GM18519 (cell line): ENCODE measurements at regions not wholly inside any gene's neighbourhood (a gene's known extent, or its start where the extent isn't known, plus 50 kb on each side); places are given as distances from the start of the nearest gene placed in this dataset.

Experiments used
- ATAC-seq: cut with Tn5 transposase; IDR thresholded peaks from one replicate; pipeline ENCODE4 v1.9.1; 2021; ENCODE audit warnings: mild to moderate bottlenecking, moderate library complexity; ENCODE audit not compliant: unreplicated experiment, low FRiP score

DNA sequence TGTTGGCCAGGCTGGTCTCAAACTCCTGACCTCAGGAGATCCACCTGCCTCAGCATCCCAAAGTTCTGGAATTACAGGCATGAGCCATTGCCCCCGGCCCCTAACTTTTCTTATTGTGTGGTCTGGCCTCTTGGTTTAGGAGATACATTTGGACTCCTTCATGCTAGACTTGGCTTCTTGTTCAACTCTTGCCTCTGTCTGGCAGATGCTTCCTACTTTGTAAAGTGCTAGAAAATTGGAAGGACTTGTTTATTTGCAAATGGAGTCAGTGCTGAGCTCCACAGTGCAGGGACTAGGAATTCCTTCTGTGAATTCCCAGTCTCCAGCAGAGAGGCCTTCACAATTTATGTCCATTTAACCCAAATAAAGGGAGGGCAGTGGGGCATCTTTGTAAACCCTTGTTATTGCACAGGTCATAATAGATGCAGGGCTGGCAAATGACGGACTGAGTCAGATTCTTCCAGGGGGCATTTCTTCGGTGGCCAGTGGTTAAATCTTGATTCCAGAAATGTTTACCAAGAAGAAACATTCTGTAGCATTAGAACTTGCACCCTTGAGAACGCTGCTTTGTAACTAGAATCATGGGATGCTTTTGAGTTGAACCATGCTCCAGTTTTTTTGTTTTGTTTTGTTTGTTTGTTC is 73.8 kb upstream of the TBX3 start:
- ATAC-seq: no peak

DNA sequence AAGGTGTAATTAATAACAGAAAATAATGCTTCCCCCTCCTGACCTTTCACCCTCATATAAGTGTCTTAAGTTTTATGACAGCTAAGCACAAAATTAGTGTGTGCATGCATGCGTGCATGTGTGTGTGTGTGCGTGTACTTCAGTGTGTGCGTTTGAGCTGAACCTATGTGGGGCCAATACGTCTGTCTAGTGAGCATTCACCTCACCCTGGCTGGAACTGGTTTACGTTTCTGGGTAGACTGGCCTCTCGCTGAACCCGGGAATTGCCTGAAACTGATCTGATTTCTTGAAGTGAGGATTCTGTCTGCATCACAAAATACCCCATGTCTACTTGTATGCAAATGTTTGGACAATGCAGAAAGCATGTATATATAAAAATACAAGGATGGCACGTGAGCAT is 68.2 kb upstream of the TBX3 start:
- ATAC-seq: no peak

GRCh38 chr12:114751712-114752111 is 67.7 kb upstream of the TBX3 start:
- no peak for ATAC-seq

DNA sequence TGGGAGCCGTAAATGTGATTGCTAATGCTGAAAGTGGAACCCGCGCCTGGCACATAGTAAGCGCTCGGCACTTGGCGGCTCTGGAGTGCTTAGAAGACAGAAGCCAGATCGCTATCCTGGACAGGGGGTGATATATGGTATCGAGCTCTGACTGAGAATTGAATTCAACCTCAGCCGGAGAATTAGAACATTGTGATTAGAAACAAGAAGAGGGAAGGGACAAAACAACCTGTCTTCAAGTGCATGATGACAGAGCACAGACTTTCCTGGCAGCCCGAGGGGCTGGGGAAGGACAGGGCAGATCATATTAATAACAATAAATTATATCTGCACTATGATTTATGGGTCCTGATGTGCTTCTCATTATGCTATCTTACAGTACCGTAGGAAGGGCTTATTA is 66.9 kb upstream of the TBX3 start:
- ATAC-seq: no peak

- ATAC-seq: no peak
Observed at GRCh38 chr12:114749065-114749464, 65.1 kb upstream of the TBX3 start.

DNA sequence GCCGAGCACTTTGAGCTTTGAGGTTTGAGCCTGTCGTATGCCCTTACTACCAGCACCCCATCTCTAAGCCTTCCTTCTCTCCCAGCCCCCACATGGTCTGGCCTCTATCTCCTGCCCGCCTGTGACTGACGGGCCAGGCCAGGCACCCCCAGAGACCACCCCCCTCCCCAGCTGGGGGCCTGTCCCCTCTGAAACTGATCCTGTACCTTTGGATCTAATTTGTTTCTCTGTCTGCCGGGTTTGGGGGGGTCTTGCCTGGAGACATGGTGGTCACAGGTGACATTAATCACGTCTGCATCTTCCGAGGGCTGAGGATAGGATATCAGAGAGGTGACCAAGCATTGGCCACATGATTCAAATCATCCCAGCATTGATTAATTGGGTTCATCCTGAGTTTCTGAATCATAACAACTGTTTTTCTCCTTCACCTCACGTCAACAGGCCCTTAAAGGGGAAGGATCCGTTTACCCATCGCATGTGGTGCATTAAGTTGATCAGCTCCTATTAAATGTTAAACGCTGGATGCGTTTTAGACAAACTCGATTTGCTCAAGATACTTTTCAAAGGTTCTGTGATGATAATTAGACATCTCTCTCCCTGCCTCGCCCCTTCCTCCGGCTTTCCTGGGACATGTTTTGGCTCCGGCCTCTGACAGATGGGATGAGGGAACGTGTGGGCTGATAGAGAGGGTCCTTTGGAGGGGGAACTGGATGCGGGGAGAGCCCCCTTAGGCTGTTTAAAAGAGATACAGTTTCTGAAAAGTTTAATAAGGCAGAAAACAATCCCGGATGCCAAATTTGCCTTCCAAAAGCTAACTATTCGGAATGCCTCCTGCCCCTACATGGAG is 63.3 kb upstream of the TBX3 start:
- ATAC-seq: no peak

DNA sequence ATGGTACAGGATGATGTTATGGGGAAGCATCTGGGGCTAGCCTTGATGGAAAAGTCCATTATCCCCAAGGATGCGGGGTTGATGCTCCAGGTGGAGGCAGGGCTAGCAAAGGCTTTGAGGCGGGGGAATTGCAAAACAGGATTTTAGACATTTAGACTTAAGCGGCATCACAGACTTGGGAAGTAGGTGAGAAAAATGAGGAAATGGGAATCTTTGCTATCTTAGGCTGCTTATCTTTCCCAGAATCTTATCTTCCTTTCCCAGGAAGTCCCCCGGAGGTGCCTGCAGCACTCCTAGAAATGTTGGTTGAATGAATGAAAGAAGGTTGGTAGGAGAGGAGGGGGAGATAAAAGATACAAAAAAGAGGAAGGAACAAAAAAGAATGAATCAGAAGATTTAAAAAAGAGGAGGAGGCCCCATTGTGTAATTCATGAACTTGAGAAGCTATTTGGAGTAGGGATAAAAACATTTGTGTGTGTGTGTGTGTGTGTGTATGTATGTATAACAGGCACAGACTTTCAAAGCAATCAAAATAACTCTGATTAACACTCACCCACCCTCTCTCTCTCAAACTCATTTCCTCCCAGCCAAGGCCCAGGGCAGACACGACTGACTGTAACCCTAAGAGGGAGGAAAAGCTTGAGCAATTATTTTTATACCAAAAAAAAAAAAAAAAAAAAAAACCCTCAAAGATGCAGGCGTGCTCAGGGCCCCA is 62.5 kb upstream of the TBX3 start:
- ATAC-seq: no peak

DNA sequence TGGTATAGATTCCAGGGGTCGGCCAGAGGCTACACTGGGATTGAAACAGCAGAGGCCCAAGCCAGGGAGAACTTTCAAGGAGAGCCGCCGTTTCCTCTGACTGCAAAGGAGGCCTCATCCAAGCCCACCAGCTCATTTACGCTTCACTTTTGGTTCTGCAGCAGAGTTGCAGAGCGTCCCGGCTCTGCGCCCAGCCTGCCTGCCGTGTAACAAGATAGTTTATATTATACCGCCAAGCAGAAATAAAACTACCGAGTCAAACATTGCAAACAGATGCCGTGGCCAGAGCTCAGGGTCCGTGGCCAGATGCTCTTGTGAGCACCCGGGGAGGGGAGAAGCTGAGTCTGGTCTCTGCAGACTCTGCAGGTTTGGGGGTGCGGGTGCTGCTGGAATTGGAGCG is 60.7 kb upstream of the TBX3 start:
- no peak for ATAC-seq

DNA sequence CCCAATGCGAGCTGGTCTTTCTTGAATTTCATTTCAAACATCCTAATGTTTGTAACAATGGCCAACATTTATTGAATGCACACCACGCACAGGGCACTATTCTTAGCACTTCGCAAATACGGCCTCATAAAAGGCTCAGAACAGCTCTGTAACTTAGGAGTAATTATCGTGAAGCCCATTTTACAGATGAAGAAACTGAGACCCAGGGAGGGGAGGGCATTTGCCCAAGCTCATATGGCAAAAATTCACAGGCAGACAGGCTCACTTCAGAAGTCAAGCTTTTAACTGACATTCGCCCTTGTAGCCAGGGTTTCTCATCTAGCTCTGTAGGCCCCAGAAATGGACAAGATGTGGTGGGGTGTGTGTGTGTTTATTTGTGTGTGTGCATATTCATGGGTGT is 60.3 kb upstream of the TBX3 start:
- ATAC-seq: no peak

DNA sequence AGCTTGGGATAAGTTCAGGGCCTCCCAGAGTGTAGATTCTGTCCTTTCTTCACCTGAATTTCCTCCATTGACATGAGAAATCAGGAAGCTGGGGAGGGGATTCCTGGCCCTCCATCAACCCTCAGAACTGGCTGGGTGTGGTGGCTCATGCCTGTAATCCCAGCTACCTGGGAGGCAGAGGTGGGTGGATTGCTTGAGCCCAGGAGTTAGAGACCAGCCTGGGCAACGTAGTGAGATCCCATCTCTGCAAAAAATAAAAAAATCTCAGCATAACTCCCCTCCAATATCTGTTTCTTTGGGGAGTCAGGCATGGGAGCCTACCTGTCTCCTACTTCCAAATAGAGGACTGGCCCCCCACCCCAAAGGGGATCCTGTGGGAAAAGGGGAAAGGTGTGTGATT is 59.8 kb upstream of the TBX3 start:
- no peak for ATAC-seq

DNA sequence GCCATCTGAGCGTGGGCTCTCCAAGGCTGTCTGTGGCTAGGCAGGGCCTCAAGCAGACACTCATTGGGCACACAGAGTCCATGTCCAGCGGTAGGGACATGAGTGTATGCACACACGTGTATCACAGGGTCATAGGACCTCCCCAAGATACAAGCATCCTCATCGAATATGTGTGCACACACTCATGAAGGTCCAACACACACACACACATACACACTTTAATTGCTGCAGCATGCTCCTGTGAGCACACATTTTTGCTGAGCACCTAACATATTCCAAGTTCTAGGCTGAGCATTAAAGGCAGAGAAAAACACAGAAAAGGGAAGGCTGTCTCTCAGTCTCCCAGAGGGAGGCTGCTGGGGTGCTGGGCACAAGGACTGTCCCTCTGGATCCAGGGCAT is 59.3 kb upstream of the TBX3 start:
- ATAC-seq: no peak

DNA sequence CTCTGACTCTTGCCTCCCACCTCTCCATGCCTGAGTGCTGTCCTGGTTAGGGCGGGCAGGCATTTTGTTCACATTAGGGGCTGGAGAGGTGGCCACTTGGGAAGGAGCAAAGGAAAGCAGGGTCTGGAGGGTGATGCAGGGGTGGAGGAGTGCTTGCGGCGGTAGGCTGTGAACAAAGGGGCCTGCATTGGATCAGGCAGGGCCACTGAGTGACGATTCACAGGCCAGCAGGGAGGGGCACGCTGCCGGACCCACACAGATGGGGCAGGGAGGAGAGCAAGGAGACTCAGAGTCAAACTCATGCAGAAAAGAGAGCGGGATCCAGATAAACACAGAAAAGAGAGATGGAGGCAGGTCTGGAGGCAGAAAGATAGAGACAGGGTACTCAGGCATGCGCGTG is 58.4 kb upstream of the TBX3 start:
- no peak for ATAC-seq

- no peak for ATAC-seq
Observed at GRCh38 chr12:114741940-114742339, 58.0 kb upstream of the TBX3 start.

DNA sequence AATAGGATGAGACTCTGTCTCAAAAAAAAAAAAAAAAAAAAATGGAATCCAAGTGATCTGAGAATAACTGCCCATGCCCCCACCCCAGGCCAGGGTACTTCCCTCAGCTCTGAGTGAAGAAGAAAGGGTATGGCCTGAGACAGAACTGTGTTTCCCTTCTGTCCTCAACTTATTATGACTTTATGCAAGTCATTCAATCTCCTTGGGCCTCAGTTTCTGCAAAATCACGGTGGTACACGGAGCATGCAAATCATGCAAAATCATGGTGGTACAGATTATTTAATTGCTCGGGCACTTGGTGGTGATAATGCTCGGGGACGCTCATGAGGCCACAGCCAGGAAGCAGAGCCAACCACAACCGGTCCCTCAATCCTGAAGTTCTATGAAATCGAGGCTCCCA is 56.5 kb upstream of the TBX3 start:
- no peak for ATAC-seq

- ATAC-seq: no peak
Observed at GRCh38 chr12:114738460-114739184, 54.6 kb upstream of the TBX3 start.

- no peak for ATAC-seq
Observed at GRCh38 chr12:114735680-114736374, 51.9 kb upstream of the TBX3 start.

DNA sequence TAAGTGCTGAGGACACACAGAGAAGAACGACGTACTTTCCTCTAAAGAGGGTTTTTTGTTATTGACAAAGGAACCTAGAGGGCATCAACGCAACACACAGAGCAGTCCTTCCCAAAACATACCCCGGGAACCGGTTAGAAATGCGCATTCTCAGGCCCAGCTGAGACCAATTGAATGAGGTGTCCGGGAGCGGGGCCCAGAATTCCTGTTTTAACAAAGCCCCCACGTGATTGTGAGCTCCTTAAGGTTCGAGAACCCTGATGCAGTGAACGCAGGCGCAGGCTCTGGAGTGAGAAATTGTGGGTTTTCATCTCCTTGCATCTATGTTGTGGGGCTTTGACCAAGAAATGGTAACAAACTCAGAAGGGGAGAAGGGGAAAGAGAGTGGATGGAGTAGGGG is 51.0 kb upstream of the TBX3 start:
- ATAC-seq: no peak

DNA sequence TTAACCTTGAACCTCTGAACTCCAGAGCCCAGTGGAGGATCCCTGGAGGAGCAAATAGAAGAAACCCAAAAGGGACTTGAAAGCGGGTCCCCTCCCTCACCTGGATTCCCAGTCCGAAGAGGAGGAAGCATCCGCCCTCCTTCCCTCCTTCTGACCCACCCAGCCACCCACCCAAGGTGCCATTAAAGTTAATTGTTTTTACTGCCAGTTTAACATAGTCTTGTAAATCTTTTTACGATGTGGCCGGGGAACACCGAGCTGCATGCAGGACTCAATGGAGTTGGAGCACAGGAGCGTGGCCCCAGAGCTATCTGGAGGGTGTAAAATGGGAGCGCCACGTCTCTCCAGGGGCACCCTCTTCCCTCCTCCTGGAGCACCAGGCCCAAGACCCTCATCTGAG is 49.9 kb upstream of the TBX3 start:
- no peak for ATAC-seq
